WTC11 (cell line): ENCODE measurements at regions not wholly inside any gene's neighbourhood (a gene's known extent, or its start where the extent isn't known, plus 50 kb on each side); places are given as distances from the start of the nearest gene placed in this dataset.

Source experiments
- IRF1 ChIP-seq: sonication (generic); formaldehyde crosslinking; IDR thresholded peaks from 2 replicates; pipeline ENCODE4 v1.8.0; 2023; ENCODE audit warnings: missing genetic modification reagents
- PRRX2 ChIP-seq: fragments of 250-450 bp; sonication (Bioruptor Pico); IDR thresholded peaks from 2 replicates; pipeline ENCODE4 v1.8.0; 2021; ENCODE audit warnings: mild to moderate bottlenecking
- ZNF138 ChIP-seq: sonication (generic); formaldehyde crosslinking; conservative IDR thresholded peaks from 2 replicates; pipeline ENCODE4 v1.8.1; 2022; ENCODE audit warnings: mild to moderate bottlenecking, moderate library complexity, missing genetic modification reagents
- TF ChIP-seq, protein P1 (sequence below): fragments of 200-600 bp; IDR thresholded peaks from 2 replicates; pipeline ENCODE4 v1.8.0; 2022; ENCODE audit warnings: antibody characterized with exemption

DNA sequence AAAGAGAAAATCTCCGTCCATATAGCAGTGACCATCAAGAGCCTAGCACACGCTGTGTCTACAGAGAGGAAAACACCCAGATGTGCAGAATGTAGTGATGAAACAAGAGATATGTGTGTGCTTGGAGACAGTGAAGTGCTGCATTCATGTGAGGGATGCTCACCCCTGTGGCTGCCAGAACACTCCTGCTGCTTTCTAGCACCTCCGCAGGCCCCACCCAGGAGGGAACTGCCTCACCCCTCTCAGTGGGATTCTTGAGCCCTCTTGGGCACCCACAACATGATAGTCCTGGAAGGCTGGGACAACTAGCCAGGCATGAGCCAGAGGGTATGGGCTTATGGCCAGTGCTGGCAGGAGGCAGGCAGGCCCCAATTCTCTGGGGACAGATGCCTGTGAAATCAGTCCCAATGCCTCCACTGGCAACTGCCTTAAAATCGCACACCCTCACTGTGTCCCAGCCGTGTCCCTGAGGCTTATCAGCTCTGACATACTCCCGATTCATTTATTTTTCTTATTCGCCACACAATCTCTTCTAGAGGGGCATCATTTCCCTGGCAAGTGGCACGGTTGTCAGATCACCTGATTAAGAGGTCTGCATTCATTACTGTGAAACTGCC, 73.2 kb upstream of the FSTL4 start:
- no peak for TF ChIP-seq PRRX2 (CRISPR knock-in tag)
- TF ChIP-seq, protein P1, sequence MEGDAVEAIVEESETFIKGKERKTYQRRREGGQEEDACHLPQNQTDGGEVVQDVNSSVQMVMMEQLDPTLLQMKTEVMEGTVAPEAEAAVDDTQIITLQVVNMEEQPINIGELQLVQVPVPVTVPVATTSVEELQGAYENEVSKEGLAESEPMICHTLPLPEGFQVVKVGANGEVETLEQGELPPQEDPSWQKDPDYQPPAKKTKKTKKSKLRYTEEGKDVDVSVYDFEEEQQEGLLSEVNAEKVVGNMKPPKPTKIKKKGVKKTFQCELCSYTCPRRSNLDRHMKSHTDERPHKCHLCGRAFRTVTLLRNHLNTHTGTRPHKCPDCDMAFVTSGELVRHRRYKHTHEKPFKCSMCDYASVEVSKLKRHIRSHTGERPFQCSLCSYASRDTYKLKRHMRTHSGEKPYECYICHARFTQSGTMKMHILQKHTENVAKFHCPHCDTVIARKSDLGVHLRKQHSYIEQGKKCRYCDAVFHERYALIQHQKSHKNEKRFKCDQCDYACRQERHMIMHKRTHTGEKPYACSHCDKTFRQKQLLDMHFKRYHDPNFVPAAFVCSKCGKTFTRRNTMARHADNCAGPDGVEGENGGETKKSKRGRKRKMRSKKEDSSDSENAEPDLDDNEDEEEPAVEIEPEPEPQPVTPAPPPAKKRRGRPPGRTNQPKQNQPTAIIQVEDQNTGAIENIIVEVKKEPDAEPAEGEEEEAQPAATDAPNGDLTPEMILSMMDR = no peak
- TF ChIP-seq ZNF138 (CRISPR knock-in tag) = no peak
- no peak for TF ChIP-seq IRF1 (CRISPR knock-in tag)
